GM13976 (cell line): ENCODE measurements at regions not wholly inside any gene's neighbourhood (a gene's known extent, or its start where the extent isn't known, plus 50 kb on each side); places are given as distances from the start of the nearest gene placed in this dataset.

Experiments
- DNase-seq: peaks from one replicate; pipeline ENCODE4 v3.0.0; 2012; ENCODE audit warnings: low spot score
- CTCF ChIP-seq: IDR thresholded peaks from 2 replicates; pipeline ENCODE4 v1.5.1; 2012; ENCODE audit warnings: borderline replicate concordance, mild to moderate bottlenecking; ENCODE audit not compliant: insufficient read depth; ENCODE audit errors: extremely low read depth, missing control alignments, control extremely low read depth
- in situ Hi-C: fragments of 300-500 bp; cut with MboI; formaldehyde crosslinking; loops from one replicate; pipeline ENCODE4 v1.12.0; 2022; ENCODE audit warnings: low sequenced_read_pairs, mixed read lengths, inconsistent platforms; ENCODE audit not compliant: unreplicated experiment

- DNase-seq: no peak
- no peak for TF ChIP-seq CTCF
- in situ Hi-C loops: no loop called here
These were observed 242.8 kb upstream of the PSMD7 start for GRCh38 chr16:74053826-74054225.

GRCh38 chr16:74053312-74053711 lies 243.3 kb upstream of the PSMD7 start:
- no peak for DNase-seq
- no peak for TF ChIP-seq CTCF
- in situ Hi-C loops: no loop called here

GRCh38 chr16:74052016-74052415 lies 244.6 kb upstream of the PSMD7 start:
- in situ Hi-C loops: no loop called here
- no peak for DNase-seq
- TF ChIP-seq CTCF: no peak

GRCh38 chr16:74049027-74049426 lies 247.6 kb upstream of the PSMD7 start:
- in situ Hi-C loops: no loop called here
- no peak for TF ChIP-seq CTCF
- DNase-seq: no peak

GRCh38 chr16:74046524-74046923 lies 250.1 kb upstream of the PSMD7 start:
- TF ChIP-seq CTCF: no peak
- in situ Hi-C loops: no loop called here

GRCh38 chr16:74045513-74045912 lies 251.1 kb upstream of the PSMD7 start:
- in situ Hi-C loops: no loop called here
- TF ChIP-seq CTCF: no peak
- no peak for DNase-seq

More at GRCh38 chr16:74046524-74046923, 250.1 kb upstream of the PSMD7 start:
- no peak for DNase-seq

GRCh38 chr16:74035816-74036215 lies 260.8 kb upstream of the PSMD7 start:
- TF ChIP-seq CTCF: no peak
- peak; percentile 17 for DNase-seq
- in situ Hi-C loops: no loop called here
